ENCODE measurements at regions not wholly inside any gene's neighbourhood (a gene's known extent, or its start where the extent isn't known, plus 50 kb on each side); places are given as distances from the start of the nearest gene placed in this dataset.

DNA sequence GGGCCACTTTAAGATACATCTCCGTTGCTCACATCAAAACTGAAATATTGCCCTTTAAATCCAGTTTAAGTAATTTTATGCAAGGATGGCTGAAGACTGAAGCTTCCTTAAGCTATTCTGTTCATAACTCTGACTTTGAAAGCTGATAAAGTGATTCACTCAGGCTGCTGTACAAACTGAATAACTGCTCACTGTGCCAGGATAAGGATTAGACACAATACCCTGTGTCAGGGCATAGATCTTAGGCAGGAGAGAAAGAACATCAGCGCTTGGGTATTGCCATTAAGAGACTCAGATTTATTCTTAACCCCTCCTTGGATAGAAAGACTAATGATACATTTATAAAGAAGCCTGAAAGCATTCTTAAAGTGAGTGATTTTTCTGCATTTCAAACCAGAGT lies 614.5 kb upstream of the ZWINT start:
- TF ChIP-seq EZH2 (IDR thresholded peaks at IDR 0.05; ENCODE audit: borderline replicate concordance, low read depth, low read length, poor library complexity, severe bottlenecking) (no peak), CTCF (conservative IDR thresholded peaks at IDR 0.05; ENCODE audit: low read depth, low read length) (no peak)
